HepG2 (cell line): ENCODE measurements at regions not wholly inside any gene's neighbourhood (a gene's known extent, or its start where the extent isn't known, plus 50 kb on each side); places are given as distances from the start of the nearest gene placed in this dataset.
A peak's percentile ranks its signal among the peaks of the same experiment; 100 is the strongest.

Source experiments
- CBFB ChIP-seq: sonication (generic); formaldehyde crosslinking; IDR thresholded peaks from 2 replicates; pipeline ENCODE4 v1.4.0; 2020; ENCODE audit warnings: missing genetic modification reagents
- ELF3 ChIP-seq: IDR thresholded peaks from 2 replicates; pipeline ENCODE4 v1.6.1; 2016; ENCODE audit warnings: missing genetic modification reagents, missing compliant biosample characterization
- JUND ChIP-seq: sonication (generic); formaldehyde crosslinking; IDR thresholded peaks from 2 replicates; pipeline ENCODE4 v1.8.0; 2022; ENCODE audit warnings: mild to moderate bottlenecking, missing genetic modification reagents
- NCOR1 ChIP-seq: fragments of 200-600 bp; sonication (generic); IDR thresholded peaks from 2 replicates; pipeline ENCODE4 v1.7.0; 2017; ENCODE audit warnings: antibody characterized with exemption, low read length, borderline replicate concordance
- REL ChIP-seq: sonication (generic); formaldehyde crosslinking; conservative IDR thresholded peaks from 2 replicates; pipeline ENCODE4 v1.8.0; 2022; ENCODE audit warnings: mild to moderate bottlenecking, missing genetic modification reagents, moderate library complexity
- SIX1 ChIP-seq: sonication (generic); formaldehyde crosslinking; IDR thresholded peaks from 2 replicates; pipeline ENCODE4 v1.4.0; 2020; ENCODE audit warnings: missing genetic modification reagents, borderline replicate concordance
- ZBTB21 ChIP-seq: sonication (generic); formaldehyde crosslinking; IDR thresholded peaks from 2 replicates; pipeline ENCODE4 v1.4.0; 2020; ENCODE audit warnings: missing genetic modification reagents
- ZNF205 ChIP-seq: IDR thresholded peaks from 2 replicates; pipeline ENCODE4 v1.6.1; 2018; ENCODE audit warnings: missing biosample characterization, missing genetic modification reagents
- ZNF331 ChIP-seq: sonication (generic); formaldehyde crosslinking; IDR thresholded peaks from 2 replicates; pipeline ENCODE4 v1.4.0; 2020; ENCODE audit warnings: missing genetic modification reagents
- ZNF777 ChIP-seq: sonication (generic); formaldehyde crosslinking; IDR thresholded peaks from 2 replicates; pipeline ENCODE4 v1.4.0; 2020; ENCODE audit warnings: missing genetic modification reagents
- TF ChIP-seq, protein P1 (sequence below): sonication (generic); formaldehyde crosslinking; IDR thresholded peaks from 2 replicates; pipeline ENCODE4 v1.5.0; 2020; ENCODE audit warnings: mild to moderate bottlenecking, missing genetic modification reagents, moderate library complexity
- TF ChIP-seq, protein P2 (sequence below), 2 experiments: sonication (generic) in 1 of 2; formaldehyde crosslinking in 1 of 2; IDR thresholded peaks; 2 replicates each; pipeline versions ENCODE4 v1.4.0 to v1.6.1; 2018 to 2020; ENCODE audit warnings: missing genetic modification reagents in 2 of 2, borderline replicate concordance in 1 of 2, low read depth in 1 of 2, mild to moderate bottlenecking in 1 of 2, missing biosample characterization in 1 of 2
- TF ChIP-seq, protein P3 (sequence below): fragments of 450-650 bp; IDR thresholded peaks from 2 replicates; pipeline ENCODE4 v1.6.1; 2017
- TF ChIP-seq, protein P4 (sequence below): sonication (generic); formaldehyde crosslinking; IDR thresholded peaks from 2 replicates; pipeline ENCODE4 v1.4.0; 2020; ENCODE audit warnings: missing genetic modification reagents
- TF ChIP-seq, protein P5 (sequence below): IDR thresholded peaks from 2 replicates; pipeline ENCODE4 v1.4.0; 2020; ENCODE audit warnings: mild to moderate bottlenecking, missing genetic modification reagents
- TF ChIP-seq, protein P6 (sequence below): IDR thresholded peaks from 2 replicates; pipeline ENCODE4 v1.6.1; 2012; ENCODE audit warnings: low read length, improper control_type of control experiment

DNA sequence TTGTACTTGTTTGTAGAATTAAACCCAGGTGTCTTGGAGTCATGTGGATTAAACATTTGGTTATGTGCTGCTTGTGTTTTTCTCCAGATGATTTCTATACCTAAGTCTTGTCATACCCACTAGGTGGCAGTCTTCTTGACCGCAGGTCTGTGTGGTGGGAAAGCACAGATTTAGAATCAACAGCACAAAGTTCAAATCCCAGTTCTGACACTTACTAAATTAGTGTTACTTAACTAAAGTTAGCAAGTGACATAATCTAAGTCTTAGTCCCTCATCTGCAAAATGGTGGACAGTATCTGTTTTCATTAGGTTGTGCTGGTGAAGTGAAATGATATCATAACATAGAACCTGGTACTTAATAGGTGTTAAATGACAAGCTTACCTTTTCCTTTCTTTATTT, 151.0 kb upstream of the ARHGAP5 start (continued):
- TF ChIP-seq, protein P1, sequence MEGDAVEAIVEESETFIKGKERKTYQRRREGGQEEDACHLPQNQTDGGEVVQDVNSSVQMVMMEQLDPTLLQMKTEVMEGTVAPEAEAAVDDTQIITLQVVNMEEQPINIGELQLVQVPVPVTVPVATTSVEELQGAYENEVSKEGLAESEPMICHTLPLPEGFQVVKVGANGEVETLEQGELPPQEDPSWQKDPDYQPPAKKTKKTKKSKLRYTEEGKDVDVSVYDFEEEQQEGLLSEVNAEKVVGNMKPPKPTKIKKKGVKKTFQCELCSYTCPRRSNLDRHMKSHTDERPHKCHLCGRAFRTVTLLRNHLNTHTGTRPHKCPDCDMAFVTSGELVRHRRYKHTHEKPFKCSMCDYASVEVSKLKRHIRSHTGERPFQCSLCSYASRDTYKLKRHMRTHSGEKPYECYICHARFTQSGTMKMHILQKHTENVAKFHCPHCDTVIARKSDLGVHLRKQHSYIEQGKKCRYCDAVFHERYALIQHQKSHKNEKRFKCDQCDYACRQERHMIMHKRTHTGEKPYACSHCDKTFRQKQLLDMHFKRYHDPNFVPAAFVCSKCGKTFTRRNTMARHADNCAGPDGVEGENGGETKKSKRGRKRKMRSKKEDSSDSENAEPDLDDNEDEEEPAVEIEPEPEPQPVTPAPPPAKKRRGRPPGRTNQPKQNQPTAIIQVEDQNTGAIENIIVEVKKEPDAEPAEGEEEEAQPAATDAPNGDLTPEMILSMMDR (CRISPR knock-in tag) = peak; percentile 86
- TF ChIP-seq, protein P2, sequence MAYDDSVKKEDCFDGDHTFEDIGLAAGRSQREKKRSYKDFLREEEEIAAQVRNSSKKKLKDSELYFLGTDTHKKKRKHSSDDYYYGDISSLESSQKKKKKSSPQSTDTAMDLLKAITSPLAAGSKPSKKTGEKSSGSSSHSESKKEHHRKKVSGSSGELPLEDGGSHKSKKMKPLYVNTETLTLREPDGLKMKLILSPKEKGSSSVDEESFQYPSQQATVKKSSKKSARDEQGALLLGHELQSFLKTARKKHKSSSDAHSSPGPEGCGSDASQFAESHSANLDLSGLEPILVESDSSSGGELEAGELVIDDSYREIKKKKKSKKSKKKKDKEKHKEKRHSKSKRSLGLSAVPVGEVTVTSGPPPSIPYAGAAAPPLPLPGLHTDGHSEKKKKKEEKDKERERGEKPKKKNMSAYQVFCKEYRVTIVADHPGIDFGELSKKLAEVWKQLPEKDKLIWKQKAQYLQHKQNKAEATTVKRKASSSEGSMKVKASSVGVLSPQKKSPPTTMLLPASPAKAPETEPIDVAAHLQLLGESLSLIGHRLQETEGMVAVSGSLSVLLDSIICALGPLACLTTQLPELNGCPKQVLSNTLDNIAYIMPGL (CRISPR knock-in tag; IDR thresholded peaks at IDR 0.05; ENCODE audit: borderline replicate concordance in 1 of 2, low read depth in 1 of 2) = peak in 1 of 2 experiments; percentile 65; a peak in 1 of 4 replicates
- TF ChIP-seq ZNF205 (0 out of 2 replicates have a peak, but pooled peaks have one; percentile 22), REL (CRISPR knock-in tag) (no peak), NCOR1 (peak; percentile 79), ELF3 (CRISPR knock-in tag) (peak; percentile 70), ZBTB21 (CRISPR knock-in tag) (peak; percentile 54; the same call in 1 of the 2 replicates), ZNF777 (CRISPR knock-in tag) (no peak), ZNF331 (peak; percentile 76), JUND (CRISPR knock-in tag) (no peak), SIX1 (peak; percentile 56; the same call in 1 of the 2 replicates), CBFB (CRISPR knock-in tag) (peak; percentile 94)
- TF ChIP-seq, protein P3, sequence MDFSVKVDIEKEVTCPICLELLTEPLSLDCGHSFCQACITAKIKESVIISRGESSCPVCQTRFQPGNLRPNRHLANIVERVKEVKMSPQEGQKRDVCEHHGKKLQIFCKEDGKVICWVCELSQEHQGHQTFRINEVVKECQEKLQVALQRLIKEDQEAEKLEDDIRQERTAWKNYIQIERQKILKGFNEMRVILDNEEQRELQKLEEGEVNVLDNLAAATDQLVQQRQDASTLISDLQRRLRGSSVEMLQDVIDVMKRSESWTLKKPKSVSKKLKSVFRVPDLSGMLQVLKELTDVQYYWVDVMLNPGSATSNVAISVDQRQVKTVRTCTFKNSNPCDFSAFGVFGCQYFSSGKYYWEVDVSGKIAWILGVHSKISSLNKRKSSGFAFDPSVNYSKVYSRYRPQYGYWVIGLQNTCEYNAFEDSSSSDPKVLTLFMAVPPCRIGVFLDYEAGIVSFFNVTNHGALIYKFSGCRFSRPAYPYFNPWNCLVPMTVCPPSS = no peak
- TF ChIP-seq, protein P4, sequence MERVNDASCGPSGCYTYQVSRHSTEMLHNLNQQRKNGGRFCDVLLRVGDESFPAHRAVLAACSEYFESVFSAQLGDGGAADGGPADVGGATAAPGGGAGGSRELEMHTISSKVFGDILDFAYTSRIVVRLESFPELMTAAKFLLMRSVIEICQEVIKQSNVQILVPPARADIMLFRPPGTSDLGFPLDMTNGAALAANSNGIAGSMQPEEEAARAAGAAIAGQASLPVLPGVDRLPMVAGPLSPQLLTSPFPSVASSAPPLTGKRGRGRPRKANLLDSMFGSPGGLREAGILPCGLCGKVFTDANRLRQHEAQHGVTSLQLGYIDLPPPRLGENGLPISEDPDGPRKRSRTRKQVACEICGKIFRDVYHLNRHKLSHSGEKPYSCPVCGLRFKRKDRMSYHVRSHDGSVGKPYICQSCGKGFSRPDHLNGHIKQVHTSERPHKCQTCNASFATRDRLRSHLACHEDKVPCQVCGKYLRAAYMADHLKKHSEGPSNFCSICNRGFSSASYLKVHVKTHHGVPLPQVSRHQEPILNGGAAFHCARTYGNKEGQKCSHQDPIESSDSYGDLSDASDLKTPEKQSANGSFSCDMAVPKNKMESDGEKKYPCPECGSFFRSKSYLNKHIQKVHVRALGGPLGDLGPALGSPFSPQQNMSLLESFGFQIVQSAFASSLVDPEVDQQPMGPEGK = no peak
- TF ChIP-seq, protein P5, sequence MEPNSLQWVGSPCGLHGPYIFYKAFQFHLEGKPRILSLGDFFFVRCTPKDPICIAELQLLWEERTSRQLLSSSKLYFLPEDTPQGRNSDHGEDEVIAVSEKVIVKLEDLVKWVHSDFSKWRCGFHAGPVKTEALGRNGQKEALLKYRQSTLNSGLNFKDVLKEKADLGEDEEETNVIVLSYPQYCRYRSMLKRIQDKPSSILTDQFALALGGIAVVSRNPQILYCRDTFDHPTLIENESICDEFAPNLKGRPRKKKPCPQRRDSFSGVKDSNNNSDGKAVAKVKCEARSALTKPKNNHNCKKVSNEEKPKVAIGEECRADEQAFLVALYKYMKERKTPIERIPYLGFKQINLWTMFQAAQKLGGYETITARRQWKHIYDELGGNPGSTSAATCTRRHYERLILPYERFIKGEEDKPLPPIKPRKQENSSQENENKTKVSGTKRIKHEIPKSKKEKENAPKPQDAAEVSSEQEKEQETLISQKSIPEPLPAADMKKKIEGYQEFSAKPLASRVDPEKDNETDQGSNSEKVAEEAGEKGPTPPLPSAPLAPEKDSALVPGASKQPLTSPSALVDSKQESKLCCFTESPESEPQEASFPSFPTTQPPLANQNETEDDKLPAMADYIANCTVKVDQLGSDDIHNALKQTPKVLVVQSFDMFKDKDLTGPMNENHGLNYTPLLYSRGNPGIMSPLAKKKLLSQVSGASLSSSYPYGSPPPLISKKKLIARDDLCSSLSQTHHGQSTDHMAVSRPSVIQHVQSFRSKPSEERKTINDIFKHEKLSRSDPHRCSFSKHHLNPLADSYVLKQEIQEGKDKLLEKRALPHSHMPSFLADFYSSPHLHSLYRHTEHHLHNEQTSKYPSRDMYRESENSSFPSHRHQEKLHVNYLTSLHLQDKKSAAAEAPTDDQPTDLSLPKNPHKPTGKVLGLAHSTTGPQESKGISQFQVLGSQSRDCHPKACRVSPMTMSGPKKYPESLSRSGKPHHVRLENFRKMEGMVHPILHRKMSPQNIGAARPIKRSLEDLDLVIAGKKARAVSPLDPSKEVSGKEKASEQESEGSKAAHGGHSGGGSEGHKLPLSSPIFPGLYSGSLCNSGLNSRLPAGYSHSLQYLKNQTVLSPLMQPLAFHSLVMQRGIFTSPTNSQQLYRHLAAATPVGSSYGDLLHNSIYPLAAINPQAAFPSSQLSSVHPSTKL = peak; percentile 81
- TF ChIP-seq, protein P6, sequence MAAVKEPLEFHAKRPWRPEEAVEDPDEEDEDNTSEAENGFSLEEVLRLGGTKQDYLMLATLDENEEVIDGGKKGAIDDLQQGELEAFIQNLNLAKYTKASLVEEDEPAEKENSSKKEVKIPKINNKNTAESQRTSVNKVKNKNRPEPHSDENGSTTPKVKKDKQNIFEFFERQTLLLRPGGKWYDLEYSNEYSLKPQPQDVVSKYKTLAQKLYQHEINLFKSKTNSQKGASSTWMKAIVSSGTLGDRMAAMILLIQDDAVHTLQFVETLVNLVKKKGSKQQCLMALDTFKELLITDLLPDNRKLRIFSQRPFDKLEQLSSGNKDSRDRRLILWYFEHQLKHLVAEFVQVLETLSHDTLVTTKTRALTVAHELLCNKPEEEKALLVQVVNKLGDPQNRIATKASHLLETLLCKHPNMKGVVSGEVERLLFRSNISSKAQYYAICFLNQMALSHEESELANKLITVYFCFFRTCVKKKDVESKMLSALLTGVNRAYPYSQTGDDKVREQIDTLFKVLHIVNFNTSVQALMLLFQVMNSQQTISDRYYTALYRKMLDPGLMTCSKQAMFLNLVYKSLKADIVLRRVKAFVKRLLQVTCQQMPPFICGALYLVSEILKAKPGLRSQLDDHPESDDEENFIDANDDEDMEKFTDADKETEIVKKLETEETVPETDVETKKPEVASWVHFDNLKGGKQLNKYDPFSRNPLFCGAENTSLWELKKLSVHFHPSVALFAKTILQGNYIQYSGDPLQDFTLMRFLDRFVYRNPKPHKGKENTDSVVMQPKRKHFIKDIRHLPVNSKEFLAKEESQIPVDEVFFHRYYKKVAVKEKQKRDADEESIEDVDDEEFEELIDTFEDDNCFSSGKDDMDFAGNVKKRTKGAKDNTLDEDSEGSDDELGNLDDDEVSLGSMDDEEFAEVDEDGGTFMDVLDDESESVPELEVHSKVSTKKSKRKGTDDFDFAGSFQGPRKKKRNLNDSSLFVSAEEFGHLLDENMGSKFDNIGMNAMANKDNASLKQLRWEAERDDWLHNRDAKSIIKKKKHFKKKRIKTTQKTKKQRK = no peak
